ENCODE measurements at regions not wholly inside any gene's neighbourhood (a gene's known extent, or its start where the extent isn't known, plus 50 kb on each side); places are given as distances from the start of the nearest gene placed in this dataset.

GRCh38 chr17:22373911-22374310, 681.6 kb downstream of the KCNJ18 start:
- TF ChIP-seq ZNF274 (IDR thresholded peaks at IDR 0.05; ENCODE audit: low read depth, low read length) (no peak), YY1 (IDR thresholded peaks at IDR 0.05; ENCODE audit: insufficient read depth, insufficient read length) (no peak)

Measured in NT2/D1 (cell line).